ENCODE measurements at regions not wholly inside any gene's neighbourhood (a gene's known extent, or its start where the extent isn't known, plus 50 kb on each side); places are given as distances from the start of the nearest gene placed in this dataset.

GRCh38 chr14:40986655-40987054, 620.0 kb upstream of the LRFN5 start:
- no peaks in the 10 kb centered on the region for H3K27me3 ChIP-seq (ENCODE audit: control insufficient read depth in 2 of 2, insufficient read depth in 2 of 2, low read length in 2 of 2)
- peaks cover 0 to 14% (median 2%) of the 10 kb centered on the region in 7 donors for H3K9me3 Mint-ChIP-seq
- no peaks in the 10 kb centered on the region for H4K20me1 ChIP-seq (ENCODE audit: insufficient read depth, low read length)
- no peaks in the 10 kb centered on the region for H3K27me3 Mint-ChIP-seq (ENCODE audit: low read depth in 3 of 3)
- no peaks in the 10 kb centered on the region for H3K79me2 ChIP-seq (ENCODE audit: insufficient read depth, low read length)
- H3K4me1 ChIP-seq (ENCODE audit: control insufficient read depth in 1 of 2, insufficient read depth in 2 of 2, low read length in 2 of 2): no peaks in the 10 kb centered on the region
- 89% methylated on average over 1 of the region's 1 CpG for WGBS (ENCODE audit: insufficient coverage)
- no peaks in the 10 kb centered on the region for H3K9me3 ChIP-seq (replicated peaks in 1 of 2; ENCODE audit: control insufficient read depth in 1 of 2, insufficient read depth in 1 of 2, low read length in 2 of 2)
- H3K36me3 ChIP-seq (replicated peaks in 1 of 2; ENCODE audit: control insufficient read depth in 1 of 2, insufficient read depth in 2 of 2, low read length in 2 of 2): no peaks in the 10 kb centered on the region
- H3K9ac ChIP-seq (ENCODE audit: insufficient read depth, low read length, poor library complexity, severe bottlenecking): no peak overlapping the region
- intact Hi-C loops (cut with micrococcal nuclease): no loop called here
- H3K4me3 Mint-ChIP-seq: no peak overlapping the region
- no peak for DNase-seq
- H3K4me3 ChIP-seq (replicated peaks in 1 of 3; ENCODE audit: low read depth in 2 of 3, low read length in 3 of 3): no peak overlapping the region
- H3K4me2 ChIP-seq (replicated peaks; ENCODE audit: extremely low read depth, low read length, poor library complexity, severe bottlenecking): no peak overlapping the region
- H3K27ac Mint-ChIP-seq: no peak overlapping the region
- no peak overlapping the region for H2AFZ ChIP-seq (ENCODE audit: insufficient read depth, low read depth, low read length, poor library complexity, severe bottlenecking)
- H3K4me1 Mint-ChIP-seq: no peaks in the 10 kb centered on the region
- no peaks in the 10 kb centered on the region for H3K36me3 Mint-ChIP-seq
- H3K27ac ChIP-seq (ENCODE audit: low read depth in 1 of 2, low read length in 2 of 2): no peak overlapping the region
- no peak for TF ChIP-seq CTCF (IDR thresholded peaks at IDR 0.05)

- no peaks in the 10 kb centered on the region for H3K36me3 ChIP-seq (replicated peaks in 1 of 2; ENCODE audit: control insufficient read depth in 1 of 2, insufficient read depth in 2 of 2, low read length in 2 of 2)
- no peaks in the 10 kb centered on the region for H3K27me3 ChIP-seq (ENCODE audit: control insufficient read depth in 2 of 2, insufficient read depth in 2 of 2, low read length in 2 of 2)
- H3K9ac ChIP-seq (ENCODE audit: insufficient read depth, low read length, poor library complexity, severe bottlenecking): no peak overlapping the region
- H3K9me3 ChIP-seq (replicated peaks in 1 of 2; ENCODE audit: control insufficient read depth in 1 of 2, insufficient read depth in 1 of 2, low read length in 2 of 2): no peaks in the 10 kb centered on the region
- no peak overlapping the region for H3K27ac Mint-ChIP-seq
- H3K79me2 ChIP-seq (ENCODE audit: insufficient read depth, low read length): no peaks in the 10 kb centered on the region
- no peaks in the 10 kb centered on the region for H3K4me1 ChIP-seq (ENCODE audit: control insufficient read depth in 1 of 2, insufficient read depth in 2 of 2, low read length in 2 of 2)
- no peaks in the 10 kb centered on the region for H3K27me3 Mint-ChIP-seq (ENCODE audit: low read depth in 3 of 3)
- no peak for DNase-seq
- no peak overlapping the region for H2AFZ ChIP-seq (ENCODE audit: insufficient read depth, low read depth, low read length, poor library complexity, severe bottlenecking)
- no peak overlapping the region for H3K4me3 ChIP-seq (replicated peaks in 1 of 3; ENCODE audit: low read depth in 2 of 3, low read length in 3 of 3)
- H3K4me1 Mint-ChIP-seq: no peaks in the 10 kb centered on the region
- H3K27ac ChIP-seq (ENCODE audit: low read depth in 1 of 2, low read length in 2 of 2): no peak overlapping the region
- TF ChIP-seq CTCF (IDR thresholded peaks at IDR 0.05): no peak
- H3K4me2 ChIP-seq (replicated peaks; ENCODE audit: extremely low read depth, low read length, poor library complexity, severe bottlenecking): no peak overlapping the region
- peaks cover 0 to 8% (median 2%) of the 10 kb centered on the region in 7 donors for H3K9me3 Mint-ChIP-seq
- intact Hi-C loops (cut with micrococcal nuclease): no loop called here
- H3K4me3 Mint-ChIP-seq: no peak overlapping the region
- no peaks in the 10 kb centered on the region for H3K36me3 Mint-ChIP-seq
- H4K20me1 ChIP-seq (ENCODE audit: insufficient read depth, low read length): no peaks in the 10 kb centered on the region
- no CpG with 5 or more reads among the region's 4 CpGs for WGBS (ENCODE audit: insufficient coverage)
Measured at GRCh38 chr14:40985584-40985983, 621.1 kb upstream of the LRFN5 start.
